ENCODE measurements at regions not wholly inside any gene's neighbourhood (a gene's known extent, or its start where the extent isn't known, plus 50 kb on each side); places are given as distances from the start of the nearest gene placed in this dataset.

DNA sequence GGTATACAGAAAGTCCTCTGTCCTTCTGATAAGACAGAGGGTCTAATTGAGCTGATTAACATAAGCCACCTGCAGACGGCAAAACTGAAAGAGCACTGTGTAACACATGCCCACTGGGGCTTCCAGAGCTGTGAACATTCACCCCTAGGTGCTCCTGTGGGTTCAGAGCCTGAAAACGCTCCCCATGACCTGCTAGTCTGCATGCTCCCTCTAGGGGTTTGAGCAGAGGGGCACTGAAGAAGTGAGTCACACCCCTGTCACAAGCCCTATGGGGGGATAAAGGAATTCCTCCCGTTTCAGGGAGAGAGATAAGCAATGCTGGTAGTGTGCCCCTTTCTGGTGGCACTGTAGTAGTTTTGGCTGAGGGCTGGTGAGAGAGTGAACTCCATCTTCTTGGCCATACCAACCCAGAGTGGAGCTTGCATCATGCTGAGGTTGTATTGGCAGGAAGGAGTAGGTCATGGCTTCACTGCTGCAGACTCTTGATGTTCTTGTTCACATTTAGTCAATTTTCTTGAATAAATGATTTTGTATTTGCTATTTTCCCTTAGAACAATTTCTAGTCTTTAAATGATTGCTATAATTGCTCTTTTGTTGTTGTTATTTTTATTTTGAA, 637.5 kb upstream of the MAN1A1 start:
- Histone ChIP-seq H3K4me3 (ENCODE audit: low read length) (no peak overlapping the region), H3K27me3 (ENCODE audit: control insufficient read depth, insufficient read depth, low read length) (no peaks in the 10 kb centered on the region), H3K27ac (ENCODE audit: low read length) (no peak overlapping the region), H3K36me3 (ENCODE audit: control insufficient read depth, insufficient read depth, low read length) (no peaks in the 10 kb centered on the region), H3K4me1 (ENCODE audit: control insufficient read depth, insufficient read depth, low read length) (no peaks in the 10 kb centered on the region), H3K9me3 (ENCODE audit: control insufficient read depth, low read depth, low read length) (no peaks in the 10 kb centered on the region)
- DNase-seq = no peak
- WGBS (ENCODE audit: insufficient coverage, low lambda C conversion rate) = 80% methylated on average over 1 of the region's 3 CpGs

DNA sequence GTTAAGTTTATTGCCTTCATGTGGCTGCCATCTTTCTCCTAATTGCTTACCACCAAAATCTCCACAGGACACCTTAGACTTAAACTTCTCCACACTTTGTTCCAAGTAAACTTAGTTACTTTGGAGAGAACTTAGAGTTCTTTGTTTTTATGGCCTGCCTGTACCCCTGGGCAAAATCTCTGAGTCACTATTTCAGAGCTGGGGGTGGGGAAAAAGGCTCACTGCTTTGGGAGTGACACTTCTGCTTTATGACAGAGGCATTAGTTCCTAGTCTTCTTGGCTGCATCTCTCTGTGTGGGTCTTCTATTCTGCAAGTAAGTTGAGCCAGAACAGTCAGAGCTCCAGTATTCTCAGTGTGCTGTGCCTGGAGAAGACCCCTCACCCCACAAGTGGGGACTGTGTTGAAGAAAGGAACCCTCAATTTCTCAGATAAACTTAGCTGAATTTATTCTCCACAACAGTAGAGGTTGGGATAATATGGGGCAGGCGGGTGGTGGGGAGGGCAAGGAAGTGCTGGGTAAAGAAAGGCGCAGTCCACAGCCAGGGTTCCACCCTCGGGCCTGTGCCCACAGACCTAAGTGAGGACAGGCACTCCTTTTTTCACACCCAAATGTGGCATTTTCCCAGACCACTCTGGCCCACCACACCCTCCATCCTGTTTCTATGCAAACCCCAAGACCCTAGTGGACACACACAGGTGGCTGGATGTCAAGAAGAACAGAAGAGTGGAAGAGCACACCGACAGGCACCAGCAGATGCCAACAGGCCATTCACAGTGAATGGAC, 636.6 kb upstream of the MAN1A1 start:
- Histone ChIP-seq H3K27me3 (ENCODE audit: control insufficient read depth, insufficient read depth, low read length) (no peaks in the 10 kb centered on the region), H3K36me3 (ENCODE audit: control insufficient read depth, insufficient read depth, low read length) (no peaks in the 10 kb centered on the region), H3K4me3 (ENCODE audit: low read length) (no peak overlapping the region), H3K27ac (ENCODE audit: low read length) (no peak overlapping the region), H3K4me1 (ENCODE audit: control insufficient read depth, insufficient read depth, low read length) (no peaks in the 10 kb centered on the region), H3K9me3 (ENCODE audit: control insufficient read depth, low read depth, low read length) (no peaks in the 10 kb centered on the region)
- no peak for DNase-seq
- WGBS (ENCODE audit: insufficient coverage, low lambda C conversion rate) = no CpG with 5 or more reads among the region's 4 CpGs

DNA sequence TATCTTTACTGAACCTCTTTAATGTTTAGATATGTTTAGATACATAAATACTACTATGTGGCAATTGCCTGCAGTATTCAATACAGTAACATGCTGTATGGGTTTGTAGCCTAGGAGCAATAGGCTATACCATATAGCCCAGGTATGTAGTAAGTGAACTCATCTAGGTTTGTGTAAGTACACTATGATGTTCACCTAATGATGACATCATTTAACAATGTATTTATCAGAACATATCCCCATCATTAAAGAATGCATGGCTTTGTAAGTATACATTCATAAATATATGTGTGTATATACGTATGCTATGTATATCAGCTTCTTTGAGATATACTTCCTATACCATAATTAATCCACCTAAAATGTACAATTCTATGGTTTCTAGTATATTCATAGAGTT, 631.2 kb upstream of the MAN1A1 start:
- Histone ChIP-seq H3K27me3 (ENCODE audit: control insufficient read depth, insufficient read depth, low read length) (no peaks in the 10 kb centered on the region), H3K4me3 (ENCODE audit: low read length) (no peak overlapping the region), H3K27ac (ENCODE audit: low read length) (no peak overlapping the region), H3K9me3 (ENCODE audit: control insufficient read depth, low read depth, low read length) (no peaks in the 10 kb centered on the region), H3K36me3 (ENCODE audit: control insufficient read depth, insufficient read depth, low read length) (no peaks in the 10 kb centered on the region), H3K4me1 (ENCODE audit: control insufficient read depth, insufficient read depth, low read length) (no peaks in the 10 kb centered on the region)
- no peak for DNase-seq
- no CpG with 5 or more reads among the region's 1 CpG for WGBS (ENCODE audit: insufficient coverage, low lambda C conversion rate)

DNA sequence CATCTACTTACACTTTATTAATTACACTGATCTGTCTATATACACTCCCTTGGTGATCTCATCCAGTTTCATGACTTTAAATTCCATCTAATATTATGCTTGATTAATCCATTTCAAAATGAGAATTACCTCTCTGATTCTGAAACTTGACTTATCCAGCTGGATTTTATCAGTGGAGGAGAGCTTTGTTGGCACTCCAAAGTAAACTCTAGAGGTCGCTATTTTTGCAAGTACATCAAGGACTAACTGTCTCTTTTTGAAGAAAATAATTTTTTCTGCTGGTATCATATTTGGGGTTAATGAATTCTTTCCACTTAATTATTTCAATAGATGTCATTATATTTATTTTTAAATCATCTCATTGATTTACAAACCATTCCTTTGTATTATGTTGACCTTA, 630.3 kb upstream of the MAN1A1 start:
- Histone ChIP-seq H3K27ac (ENCODE audit: low read length) (no peak overlapping the region), H3K4me3 (ENCODE audit: low read length) (no peak overlapping the region), H3K9me3 (ENCODE audit: control insufficient read depth, low read depth, low read length) (no peaks in the 10 kb centered on the region), H3K4me1 (ENCODE audit: control insufficient read depth, insufficient read depth, low read length) (no peaks in the 10 kb centered on the region), H3K27me3 (ENCODE audit: control insufficient read depth, insufficient read depth, low read length) (no peaks in the 10 kb centered on the region), H3K36me3 (ENCODE audit: control insufficient read depth, insufficient read depth, low read length) (no peaks in the 10 kb centered on the region)
- no CpG with 5 or more reads among the region's 1 CpG for WGBS (ENCODE audit: insufficient coverage, low lambda C conversion rate)
- no peak for DNase-seq

DNA sequence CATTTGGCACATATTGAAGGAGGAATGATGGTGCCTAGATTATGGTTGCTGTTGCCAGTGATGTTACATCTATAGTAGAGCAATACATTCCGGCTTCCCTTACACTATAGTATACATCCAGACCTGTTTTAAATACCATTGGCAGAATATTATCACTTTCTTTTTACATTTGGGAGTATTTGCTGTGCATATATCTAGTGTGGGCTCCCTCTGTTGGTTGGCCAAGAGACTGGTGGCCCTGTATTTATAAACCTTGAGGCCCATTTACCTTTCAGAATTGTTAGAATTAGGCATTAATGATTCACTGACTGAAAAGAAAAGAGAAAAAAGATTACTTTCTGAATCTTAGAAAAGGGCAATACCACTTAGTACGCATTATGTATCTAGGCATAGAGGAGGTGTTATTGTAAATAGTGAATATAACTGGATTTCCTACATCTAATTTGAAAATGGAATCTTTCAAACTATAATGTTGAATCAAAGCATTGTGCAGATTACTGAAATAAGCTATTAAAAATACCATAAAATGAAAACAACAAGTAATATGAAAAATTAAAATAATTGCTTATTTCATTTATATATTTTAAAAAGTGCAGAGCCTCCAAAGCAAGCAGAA, 628.8 kb upstream of the MAN1A1 start:
- H3K4me3 ChIP-seq (ENCODE audit: low read length) = no peak overlapping the region
- WGBS (ENCODE audit: insufficient coverage, low lambda C conversion rate) = 100% methylated on average over 1 of the region's 2 CpGs
- no peak for DNase-seq
- no peaks in the 10 kb centered on the region for H3K27me3 ChIP-seq (ENCODE audit: control insufficient read depth, insufficient read depth, low read length)
- H3K36me3 ChIP-seq (ENCODE audit: control insufficient read depth, insufficient read depth, low read length) = no peaks in the 10 kb centered on the region
- no peak overlapping the region for H3K27ac ChIP-seq (ENCODE audit: low read length)
- no peaks in the 10 kb centered on the region for H3K4me1 ChIP-seq (ENCODE audit: control insufficient read depth, insufficient read depth, low read length)
- no peaks in the 10 kb centered on the region for H3K9me3 ChIP-seq (ENCODE audit: control insufficient read depth, low read depth, low read length)

DNA sequence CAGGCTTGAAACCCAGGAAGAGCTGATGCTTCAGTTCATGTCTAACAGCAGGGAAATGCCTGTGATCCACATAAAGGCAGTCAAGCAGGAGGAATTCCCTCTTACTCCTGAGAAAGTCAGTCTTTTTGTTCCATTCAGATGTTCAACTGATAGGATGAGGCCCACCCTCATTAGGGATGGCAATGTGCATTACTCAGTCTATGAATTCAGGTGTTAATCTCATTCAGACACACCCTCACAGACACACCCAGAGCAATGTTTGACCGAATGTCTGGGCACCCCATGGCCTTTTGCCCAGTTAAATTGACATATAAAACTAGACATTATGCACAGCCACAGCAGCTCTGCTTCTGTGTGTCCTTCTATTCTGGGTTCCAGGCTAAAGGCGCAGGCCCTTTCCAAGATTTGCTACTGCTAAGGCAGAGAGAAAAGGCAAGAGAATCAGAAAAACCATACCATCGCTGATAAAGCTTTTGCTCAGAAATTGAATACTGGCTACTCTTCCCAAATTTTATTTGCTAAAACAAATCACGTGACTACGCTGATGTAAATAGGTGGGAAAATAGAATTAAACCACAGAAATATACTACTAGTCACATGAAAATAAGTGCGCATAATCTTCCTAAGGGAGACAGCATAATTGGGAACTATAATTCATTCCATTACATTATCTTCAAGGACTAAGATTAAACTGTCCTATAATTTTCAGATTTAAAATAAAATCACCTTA, 625.0 kb upstream of the MAN1A1 start:
- H3K27ac ChIP-seq (ENCODE audit: low read length) = no peak overlapping the region
- no peaks in the 10 kb centered on the region for H3K4me1 ChIP-seq (ENCODE audit: control insufficient read depth, insufficient read depth, low read length)
- H3K36me3 ChIP-seq (ENCODE audit: control insufficient read depth, insufficient read depth, low read length) = no peaks in the 10 kb centered on the region
- no peak for DNase-seq
- no peak overlapping the region for H3K4me3 ChIP-seq (ENCODE audit: low read length)
- no peaks in the 10 kb centered on the region for H3K9me3 ChIP-seq (ENCODE audit: control insufficient read depth, low read depth, low read length)
- 100% methylated on average over 4 of the region's 6 CpGs for WGBS (ENCODE audit: insufficient coverage, low lambda C conversion rate)
- H3K27me3 ChIP-seq (ENCODE audit: control insufficient read depth, insufficient read depth, low read length) = no peaks in the 10 kb centered on the region

DNA sequence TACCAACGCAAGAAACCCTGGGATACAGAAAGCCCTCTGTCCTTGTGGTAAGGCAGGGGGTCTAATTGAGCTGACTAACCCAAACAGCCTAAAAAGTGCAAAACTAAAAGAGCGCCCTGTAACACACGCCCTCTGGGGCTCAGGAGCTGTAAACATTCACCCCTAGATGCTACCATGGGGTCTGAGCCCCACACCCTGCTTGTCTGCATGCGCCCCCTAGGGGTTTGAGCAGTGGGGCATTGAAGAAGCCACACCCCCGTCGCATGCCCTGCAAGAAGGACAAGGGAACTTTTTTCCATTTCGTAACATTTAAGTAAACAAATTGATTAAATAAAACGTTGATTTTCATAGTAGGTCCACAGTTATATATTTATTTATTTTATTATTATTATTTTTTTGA, 616.9 kb upstream of the MAN1A1 start:
- H3K27me3 ChIP-seq (ENCODE audit: control insufficient read depth, insufficient read depth, low read length) = no peaks in the 10 kb centered on the region
- no peak overlapping the region for H3K27ac ChIP-seq (ENCODE audit: low read length)
- H3K36me3 ChIP-seq (ENCODE audit: control insufficient read depth, insufficient read depth, low read length) = no peaks in the 10 kb centered on the region
- 67% methylated on average over 2 of the region's 8 CpGs for WGBS (ENCODE audit: insufficient coverage, low lambda C conversion rate)
- no peak overlapping the region for H3K4me3 ChIP-seq (ENCODE audit: low read length)
- no peaks in the 10 kb centered on the region for H3K4me1 ChIP-seq (ENCODE audit: control insufficient read depth, insufficient read depth, low read length)
- no peaks in the 10 kb centered on the region for H3K9me3 ChIP-seq (ENCODE audit: control insufficient read depth, low read depth, low read length)
- no peak for DNase-seq

DNA sequence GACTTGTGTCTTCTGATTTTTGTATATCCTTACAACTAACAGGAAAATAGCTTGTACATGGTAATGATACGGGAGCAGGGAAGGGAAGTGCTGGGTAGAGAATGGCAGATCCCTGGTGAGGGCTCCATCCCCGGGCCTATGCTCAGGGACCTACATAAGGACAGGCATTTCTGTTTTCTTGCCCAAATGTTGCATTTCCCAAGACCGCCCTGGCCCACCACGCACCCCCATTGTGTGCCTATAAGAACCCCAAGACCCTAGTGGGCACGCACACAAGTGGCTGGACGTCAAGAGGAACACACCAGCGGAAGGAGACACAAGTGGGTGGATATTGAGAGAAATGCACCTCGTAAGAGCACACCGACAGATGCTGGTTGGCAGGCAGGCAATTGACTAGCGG, 616.3 kb upstream of the MAN1A1 start:
- 100% methylated on average over 1 of the region's 10 CpGs for WGBS (ENCODE audit: insufficient coverage, low lambda C conversion rate)
- no peak overlapping the region for H3K4me3 ChIP-seq (ENCODE audit: low read length)
- no peaks in the 10 kb centered on the region for H3K27me3 ChIP-seq (ENCODE audit: control insufficient read depth, insufficient read depth, low read length)
- H3K36me3 ChIP-seq (ENCODE audit: control insufficient read depth, insufficient read depth, low read length) = no peaks in the 10 kb centered on the region
- DNase-seq = no peak
- no peaks in the 10 kb centered on the region for H3K9me3 ChIP-seq (ENCODE audit: control insufficient read depth, low read depth, low read length)
- H3K27ac ChIP-seq (ENCODE audit: low read length) = no peak overlapping the region
- no peaks in the 10 kb centered on the region for H3K4me1 ChIP-seq (ENCODE audit: control insufficient read depth, insufficient read depth, low read length)

DNA sequence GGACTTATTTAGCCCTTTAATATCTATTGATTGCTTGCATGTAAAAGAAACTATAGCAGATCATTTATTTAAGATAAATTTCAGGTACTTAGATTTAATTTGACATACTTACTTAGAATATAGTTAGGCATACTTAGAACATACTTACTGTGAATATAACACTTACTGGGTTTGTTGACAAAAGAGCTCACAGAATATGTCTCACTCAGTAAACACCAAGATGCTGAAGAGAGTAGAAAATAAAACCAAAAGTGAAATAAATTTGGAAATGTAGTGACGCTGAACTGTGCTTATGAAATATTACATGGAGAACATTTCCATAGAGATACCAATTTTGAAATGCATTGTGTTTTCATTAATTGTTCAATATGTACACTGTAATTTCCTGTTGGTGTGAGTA, 615.4 kb upstream of the MAN1A1 start:
- H3K36me3 ChIP-seq (ENCODE audit: control insufficient read depth, insufficient read depth, low read length) = no peaks in the 10 kb centered on the region
- no peak overlapping the region for H3K4me3 ChIP-seq (ENCODE audit: low read length)
- H3K27me3 ChIP-seq (ENCODE audit: control insufficient read depth, insufficient read depth, low read length) = no peaks in the 10 kb centered on the region
- DNase-seq = no peak
- WGBS (ENCODE audit: insufficient coverage, low lambda C conversion rate) = 100% methylated on average over 1 of the region's 1 CpG
- no peaks in the 10 kb centered on the region for H3K4me1 ChIP-seq (ENCODE audit: control insufficient read depth, insufficient read depth, low read length)
- H3K27ac ChIP-seq (ENCODE audit: low read length) = no peak overlapping the region
- no peaks in the 10 kb centered on the region for H3K9me3 ChIP-seq (ENCODE audit: control insufficient read depth, low read depth, low read length)

DNA sequence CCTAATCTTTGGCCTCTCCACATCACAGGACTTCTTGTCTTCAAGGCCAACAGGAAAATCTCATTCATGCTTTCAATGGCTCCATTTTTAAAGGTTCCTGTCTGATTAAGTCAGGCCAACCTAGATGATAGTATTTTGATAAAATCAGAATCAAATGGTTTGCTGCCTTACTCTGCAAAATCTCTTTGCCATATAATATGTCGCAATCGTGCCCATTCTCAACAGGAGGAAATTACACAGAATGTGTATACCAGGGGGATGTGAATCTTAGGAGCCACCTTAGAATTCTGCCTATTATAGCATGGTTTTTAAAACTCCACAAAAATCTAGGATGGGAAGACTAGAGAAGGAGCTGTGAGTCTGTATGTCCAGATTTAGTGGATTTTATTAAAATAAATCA, 612.9 kb upstream of the MAN1A1 start:
- no peaks in the 10 kb centered on the region for H3K36me3 ChIP-seq (ENCODE audit: control insufficient read depth, insufficient read depth, low read length)
- H3K9me3 ChIP-seq (ENCODE audit: control insufficient read depth, low read depth, low read length) = no peaks in the 10 kb centered on the region
- no peak for DNase-seq
- no peak overlapping the region for H3K4me3 ChIP-seq (ENCODE audit: low read length)
- WGBS (ENCODE audit: insufficient coverage, low lambda C conversion rate) = no CpG with 5 or more reads among the region's 2 CpGs
- H3K27ac ChIP-seq (ENCODE audit: low read length) = no peak overlapping the region
- H3K27me3 ChIP-seq (ENCODE audit: control insufficient read depth, insufficient read depth, low read length) = no peaks in the 10 kb centered on the region
- no peaks in the 10 kb centered on the region for H3K4me1 ChIP-seq (ENCODE audit: control insufficient read depth, insufficient read depth, low read length)
